Suprapubic skin (tissue), 4 donors: ENCODE measurements at regions not wholly inside any gene's neighbourhood (a gene's known extent, or its start where the extent isn't known, plus 50 kb on each side); places are given as distances from the start of the nearest gene placed in this dataset.

Source experiments
- EP300 ChIP-seq: sonication (generic); formaldehyde crosslinking; IDR thresholded peaks from one replicate; pipeline ENCODE4 v1.6.1; 2017; ENCODE audit warnings: antibody characterized with exemption
- POLR2A ChIP-seq, 2 donors: fragments of 450-650 bp; IDR thresholded peaks; one replicate each; pipeline ENCODE4 v1.6.1; 2017; ENCODE audit warnings: antibody characterized with exemption in 2 of 2, mild to moderate bottlenecking in 2 of 2, moderate library complexity in 2 of 2
- POLR2AphosphoS5 ChIP-seq, 3 donors: sonication (generic); formaldehyde crosslinking; IDR thresholded peaks; one replicate each; pipeline ENCODE4 v1.6.1; 2017; ENCODE audit warnings: antibody characterized with exemption in 3 of 3
- TF ChIP-seq, protein P1 (sequence below), 2 donors: fragments of 200-600 bp in 1 of 2; fragments of 450-650 bp in 1 of 2; sonication (generic) in 1 of 2; IDR thresholded peaks; one replicate each; pipeline ENCODE4 v1.5.1; 2016 to 2019; ENCODE audit warnings: antibody characterized with exemption in 2 of 2, mild to moderate bottlenecking in 1 of 2, moderate library complexity in 1 of 2

DNA sequence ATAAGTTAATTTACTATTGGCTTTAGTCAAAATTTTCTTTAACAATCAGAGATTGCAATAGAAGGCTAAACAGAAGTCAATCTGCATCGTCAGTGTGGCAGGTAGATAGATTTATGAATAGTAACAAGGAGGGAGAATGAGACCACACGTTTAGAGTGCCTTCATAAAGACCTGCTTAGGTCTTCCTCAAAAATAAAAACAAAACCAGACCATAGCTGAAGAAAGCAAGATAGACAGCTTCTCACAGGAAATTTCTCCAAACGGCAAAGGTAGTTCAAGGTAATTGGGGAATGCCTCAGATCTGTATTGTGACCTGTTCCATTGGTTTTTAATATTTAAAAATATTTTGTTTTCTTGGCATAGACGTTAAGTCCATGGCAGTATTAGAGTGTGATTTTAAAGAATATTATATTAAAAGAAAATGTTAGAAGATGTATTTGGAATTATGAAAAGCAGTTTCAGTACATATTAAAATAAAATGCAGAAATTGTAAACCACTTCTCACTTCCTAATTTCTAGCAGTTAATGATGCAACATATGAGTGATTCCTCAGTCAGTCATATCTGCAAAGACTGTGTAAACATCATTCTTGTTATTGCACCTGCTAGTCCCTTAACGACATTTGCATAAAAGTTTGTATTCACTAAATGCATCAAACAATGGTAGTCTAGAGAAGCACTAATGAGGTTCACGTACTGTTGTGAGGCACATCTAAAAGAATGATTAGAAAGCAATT is 278.0 kb downstream of the HLX start:
- TF ChIP-seq, protein P1, sequence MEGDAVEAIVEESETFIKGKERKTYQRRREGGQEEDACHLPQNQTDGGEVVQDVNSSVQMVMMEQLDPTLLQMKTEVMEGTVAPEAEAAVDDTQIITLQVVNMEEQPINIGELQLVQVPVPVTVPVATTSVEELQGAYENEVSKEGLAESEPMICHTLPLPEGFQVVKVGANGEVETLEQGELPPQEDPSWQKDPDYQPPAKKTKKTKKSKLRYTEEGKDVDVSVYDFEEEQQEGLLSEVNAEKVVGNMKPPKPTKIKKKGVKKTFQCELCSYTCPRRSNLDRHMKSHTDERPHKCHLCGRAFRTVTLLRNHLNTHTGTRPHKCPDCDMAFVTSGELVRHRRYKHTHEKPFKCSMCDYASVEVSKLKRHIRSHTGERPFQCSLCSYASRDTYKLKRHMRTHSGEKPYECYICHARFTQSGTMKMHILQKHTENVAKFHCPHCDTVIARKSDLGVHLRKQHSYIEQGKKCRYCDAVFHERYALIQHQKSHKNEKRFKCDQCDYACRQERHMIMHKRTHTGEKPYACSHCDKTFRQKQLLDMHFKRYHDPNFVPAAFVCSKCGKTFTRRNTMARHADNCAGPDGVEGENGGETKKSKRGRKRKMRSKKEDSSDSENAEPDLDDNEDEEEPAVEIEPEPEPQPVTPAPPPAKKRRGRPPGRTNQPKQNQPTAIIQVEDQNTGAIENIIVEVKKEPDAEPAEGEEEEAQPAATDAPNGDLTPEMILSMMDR (IDR thresholded peaks at IDR 0.05) = no peak
- TF ChIP-seq POLR2A (IDR thresholded peaks at IDR 0.05) (no peak), EP300 (no peak), POLR2AphosphoS5 (IDR thresholded peaks at IDR 0.05) (no peak)
